MM.1S (cell line): ENCODE measurements at regions not wholly inside any gene's neighbourhood (a gene's known extent, or its start where the extent isn't known, plus 50 kb on each side); places are given as distances from the start of the nearest gene placed in this dataset.

Experiments used
- DNase-seq: peaks from one replicate; pipeline ENCODE4 v3.0.0-alpha.2; 2015
- H2AFZ ChIP-seq: fragments of 300-600 bp; sonication (generic); 2 replicates; pipeline ENCODE4 v1.6.0; 2016; ENCODE audit warnings: antibody characterized with exemption, low read length
- H3F3A ChIP-seq: fragments of 300-600 bp; sonication (generic); 2 replicates; pipeline ENCODE4 v1.6.1; 2016; ENCODE audit warnings: mild to moderate bottlenecking, antibody characterized with exemption, low read length, moderate library complexity, mixed read lengths; ENCODE audit not compliant: insufficient read depth
- H3K27ac ChIP-seq: fragments of 300-600 bp; sonication (generic); 2 replicates; pipeline ENCODE4 v1.5.1; 2016; ENCODE audit warnings: mild to moderate bottlenecking, low read length
- H3K27me3 ChIP-seq: fragments of 300-600 bp; sonication (generic); replicated peaks from 2 replicates; pipeline ENCODE4 v1.6.0; 2016; ENCODE audit warnings: low read length; ENCODE audit not compliant: insufficient read depth
- H3K36me3 ChIP-seq: fragments of 300-600 bp; sonication (generic); replicated peaks from 2 replicates; pipeline ENCODE4 v1.6.1; 2016; ENCODE audit warnings: mild to moderate bottlenecking, low read length, mixed read lengths; ENCODE audit not compliant: insufficient read depth
- H3K4me1 ChIP-seq: fragments of 300-600 bp; sonication (generic); 2 replicates; pipeline ENCODE4 v1.6.1; 2016; ENCODE audit warnings: low read length, mixed read lengths
- H3K4me2 ChIP-seq: fragments of 300-600 bp; sonication (generic); 2 replicates; pipeline ENCODE4 v1.6.0; 2016; ENCODE audit warnings: low read depth, low read length
- H3K4me3 ChIP-seq: fragments of 300-600 bp; sonication (generic); 2 replicates; pipeline ENCODE4 v1.5.1; 2016; ENCODE audit warnings: low read length, mixed read lengths
- H3K79me2 ChIP-seq: fragments of 300-600 bp; sonication (generic); 2 replicates; pipeline ENCODE4 v1.6.1; 2016; ENCODE audit warnings: mixed run types, low read length, mixed read lengths
- H3K9ac ChIP-seq: fragments of 300-600 bp; sonication (generic); 2 replicates; pipeline ENCODE4 v1.6.1; 2016; ENCODE audit warnings: low read length, mixed read lengths
- H3K9me2 ChIP-seq: fragments of 300-600 bp; sonication (generic); replicated peaks from 2 replicates; pipeline ENCODE4 v1.6.1; 2016; ENCODE audit warnings: mild to moderate bottlenecking, low read length, mixed read lengths; ENCODE audit not compliant: insufficient read depth
- H3K9me3 ChIP-seq: fragments of 300-600 bp; sonication (generic); replicated peaks from 2 replicates; pipeline ENCODE4 v1.6.1; 2016; ENCODE audit warnings: mild to moderate bottlenecking, low read length, mixed read lengths; ENCODE audit not compliant: insufficient read depth
- H4K20me1 ChIP-seq: fragments of 300-600 bp; sonication (generic); 2 replicates; pipeline ENCODE4 v1.6.1; 2016; ENCODE audit warnings: mild to moderate bottlenecking, low read length, moderate library complexity, mixed read lengths; ENCODE audit not compliant: insufficient read depth
- CTCF ChIP-seq: fragments of 300-600 bp; sonication (generic); IDR thresholded peaks from 2 replicates; pipeline ENCODE4 v1.5.1; 2016; ENCODE audit warnings: antibody characterized with exemption, low read length, mixed read lengths
- EZH2 ChIP-seq: fragments of 300-600 bp; sonication (generic); optimal IDR thresholded peaks from 2 replicates; pipeline ENCODE3; 2017; ENCODE audit warnings: low read depth, mild to moderate bottlenecking, antibody characterized with exemption, low read length, mixed read lengths
- EZH2phosphoT487 ChIP-seq: fragments of 300-600 bp; sonication (generic); IDR thresholded peaks from 2 replicates; pipeline ENCODE4 v1.6.1; 2018; ENCODE audit warnings: antibody characterized with exemption, low read length

- Histone ChIP-seq H3K4me3 (no peak overlapping the region), H3K79me2 (no peaks in the 10 kb centered on the region), H3K9me3 (no peaks in the 10 kb centered on the region), H3K27ac (no peak overlapping the region), H3K9ac (no peak overlapping the region), H3K36me3 (no peaks in the 10 kb centered on the region), H3K27me3 (no peaks in the 10 kb centered on the region), H3K4me2 (no peak overlapping the region), H3F3A (no peaks in the 10 kb centered on the region), H4K20me1 (no peaks in the 10 kb centered on the region), H3K9me2 (no peaks in the 10 kb centered on the region), H2AFZ (no peak overlapping the region), H3K4me1 (no peaks in the 10 kb centered on the region)
- DNase-seq = no peak
- no peak for TF ChIP-seq EZH2
- no peak for TF ChIP-seq CTCF
- no peak for TF ChIP-seq EZH2phosphoT487
Measured at GRCh38 chr1:38231941-38232340, 185.3 kb upstream of the POU3F1 start.

GRCh38 chr1:38228718-38229117 lies 182.1 kb upstream of the POU3F1 start:
- no peak overlapping the region for H3K4me3 ChIP-seq
- H3K79me2 ChIP-seq = no peaks in the 10 kb centered on the region
- H3F3A ChIP-seq = no peaks in the 10 kb centered on the region
- H3K4me2 ChIP-seq = no peak overlapping the region
- no peaks in the 10 kb centered on the region for H3K9me3 ChIP-seq
- no peak overlapping the region for H2AFZ ChIP-seq
- no peak overlapping the region for H3K9ac ChIP-seq
- H3K9me2 ChIP-seq = no peaks in the 10 kb centered on the region
- no peak overlapping the region for H3K27ac ChIP-seq
- H3K36me3 ChIP-seq = no peaks in the 10 kb centered on the region
- H3K4me1 ChIP-seq = no peaks in the 10 kb centered on the region
- DNase-seq = no peak
- TF ChIP-seq CTCF (no peak), EZH2 (no peak), EZH2phosphoT487 (no peak)
- no peaks in the 10 kb centered on the region for H3K27me3 ChIP-seq
- no peaks in the 10 kb centered on the region for H4K20me1 ChIP-seq

- H3K9me3 ChIP-seq = no peaks in the 10 kb centered on the region
- TF ChIP-seq EZH2 = no peak
- no peak for TF ChIP-seq CTCF
- no peak for TF ChIP-seq EZH2phosphoT487
Measured at GRCh38 chr1:38225745-38226144, 179.2 kb upstream of the POU3F1 start.

More at GRCh38 chr1:38225745-38226144, 179.2 kb upstream of the POU3F1 start:
- no peak overlapping the region for H3K27ac ChIP-seq
- H3K36me3 ChIP-seq = no peaks in the 10 kb centered on the region
- H3F3A ChIP-seq = no peaks in the 10 kb centered on the region
- no peak overlapping the region for H3K4me3 ChIP-seq
- no peaks in the 10 kb centered on the region for H3K9me2 ChIP-seq
- H3K27me3 ChIP-seq = no peaks in the 10 kb centered on the region
- no peaks in the 10 kb centered on the region for H3K79me2 ChIP-seq
- no peak overlapping the region for H2AFZ ChIP-seq
- H3K4me2 ChIP-seq = no peak overlapping the region
- H3K9ac ChIP-seq = no peak overlapping the region
- H3K4me1 ChIP-seq = no peaks in the 10 kb centered on the region
- no peak for DNase-seq
- H4K20me1 ChIP-seq = no peaks in the 10 kb centered on the region
